Mesenchymal stem cell (in vitro differentiated cells and primary cell): ENCODE measurements at regions not wholly inside any gene's neighbourhood (a gene's known extent, or its start where the extent isn't known, plus 50 kb on each side); places are given as distances from the start of the nearest gene placed in this dataset.

Experiments
- DNase-seq: peaks from one replicate; pipeline ENCODE4 v3.0.0-alpha.2; 2013
- H2AFZ ChIP-seq: one replicate; pipeline ENCODE4 v1.6.1; 2013; ENCODE audit warnings: low read depth, mild to moderate bottlenecking, control low read depth, inconsistent platforms, low read length, moderate library complexity
- H2AK5ac ChIP-seq: 2 replicates; pipeline ENCODE4 v1.6.1; 2013; ENCODE audit warnings: low read length, moderate library complexity, mild to moderate bottlenecking, inconsistent platforms; ENCODE audit not compliant: severe bottlenecking
- H2BK120ac ChIP-seq: one replicate; pipeline ENCODE4 v1.6.1; 2013; ENCODE audit warnings: low read depth, mild to moderate bottlenecking, inconsistent platforms, low read length, moderate library complexity
- H2BK12ac ChIP-seq, 2 experiments: one replicate each; pipeline ENCODE4 v1.6.1; 2013; ENCODE audit warnings: inconsistent platforms in 2 of 2, low read length in 2 of 2, mild to moderate bottlenecking in 2 of 2, moderate library complexity in 2 of 2, control low read depth in 1 of 2
- H2BK15ac ChIP-seq: one replicate; pipeline ENCODE4 v1.6.1; 2013; ENCODE audit warnings: mild to moderate bottlenecking, low read depth, inconsistent platforms; ENCODE audit not compliant: poor library complexity, severe bottlenecking
- H2BK5ac ChIP-seq: 2 replicates; pipeline ENCODE4 v1.6.1; 2013; ENCODE audit warnings: low read depth, mild to moderate bottlenecking, low read length, control low read depth, inconsistent platforms; ENCODE audit not compliant: poor library complexity, severe bottlenecking
- H3K14ac ChIP-seq, 2 experiments: one replicate each; pipeline ENCODE4 v1.6.1; 2013; ENCODE audit warnings: inconsistent platforms in 2 of 2, low read length in 2 of 2, control low read depth in 1 of 2, mild to moderate bottlenecking in 1 of 2, moderate library complexity in 1 of 2
- H3K18ac ChIP-seq, 2 experiments: one replicate each; pipeline ENCODE4 v1.6.1; 2013; ENCODE audit warnings: inconsistent platforms in 2 of 2, low read length in 2 of 2, control low read depth in 1 of 2, low read depth in 1 of 2, mild to moderate bottlenecking in 1 of 2
- H3K23ac ChIP-seq, 2 experiments: one replicate each; pipeline ENCODE4 v1.6.1; 2013; ENCODE audit warnings: inconsistent platforms in 2 of 2, low read length in 2 of 2, mild to moderate bottlenecking in 2 of 2, moderate library complexity in 2 of 2, control low read depth in 1 of 2
- H3K27ac ChIP-seq: 2 replicates; pipeline ENCODE4 v1.5.1; 2013; ENCODE audit warnings: mild to moderate bottlenecking, moderate library complexity, low read length, control low read depth, inconsistent platforms; ENCODE audit not compliant: poor library complexity, severe bottlenecking
- H3K27me3 ChIP-seq, 2 experiments: 2 replicates each; pipeline versions ENCODE4 v1.6.1 to v1.7.0; 2013; ENCODE audit warnings: low read length in 2 of 2, mild to moderate bottlenecking in 2 of 2, moderate library complexity in 2 of 2, control low read depth in 1 of 2, inconsistent platforms in 1 of 2; ENCODE audit not compliant: control insufficient read depth in 1 of 2, insufficient read depth in 1 of 2
- H3K36me3 ChIP-seq, 2 experiments: 2 replicates each; pipeline versions ENCODE4 v1.6.1 to v1.7.0; 2013; ENCODE audit warnings: low read length in 2 of 2, control low read depth in 1 of 2, inconsistent platforms in 1 of 2, low read depth in 1 of 2, mild to moderate bottlenecking in 1 of 2; ENCODE audit not compliant: insufficient read depth in 2 of 2, control insufficient read depth in 1 of 2
- H3K4ac ChIP-seq, 2 experiments: one replicate each; pipeline ENCODE4 v1.6.1; 2013; ENCODE audit warnings: inconsistent platforms in 2 of 2, low read length in 2 of 2, mild to moderate bottlenecking in 2 of 2, moderate library complexity in 2 of 2, control low read depth in 1 of 2, low read depth in 1 of 2
- H3K4me1 ChIP-seq: 2 replicates; pipeline ENCODE4 v1.6.1; 2013; ENCODE audit warnings: low read depth, low read length, control low read depth; ENCODE audit not compliant: control insufficient read depth, insufficient read depth
- H3K4me2 ChIP-seq: 2 replicates; pipeline ENCODE4 v1.6.1; 2013; ENCODE audit warnings: low read length, mild to moderate bottlenecking, inconsistent platforms; ENCODE audit not compliant: poor library complexity, severe bottlenecking
- H3K4me3 ChIP-seq, 2 experiments: 2 replicates each; pipeline versions ENCODE4 v1.5.1 to v1.7.0; 2013; ENCODE audit warnings: low read length in 2 of 2, mild to moderate bottlenecking in 2 of 2, control low read depth in 1 of 2, low read depth in 1 of 2; ENCODE audit not compliant: insufficient read depth in 1 of 2
- H3K79me1 ChIP-seq: replicated peaks from 2 replicates; pipeline ENCODE4 v1.6.1; 2013; ENCODE audit warnings: mild to moderate bottlenecking, control low read depth, low read length, inconsistent platforms; ENCODE audit not compliant: poor library complexity, severe bottlenecking
- H3K9ac ChIP-seq: 2 replicates; pipeline ENCODE4 v1.7.0; 2013; ENCODE audit warnings: mild to moderate bottlenecking, low read length, moderate library complexity
- H3K9me3 ChIP-seq: 2 replicates; pipeline ENCODE4 v1.7.0; 2013; ENCODE audit warnings: mild to moderate bottlenecking, low read length; ENCODE audit not compliant: control insufficient read depth
- H4K8ac ChIP-seq: one replicate; pipeline ENCODE4 v1.6.1; 2013; ENCODE audit warnings: inconsistent platforms, mild to moderate bottlenecking, low read length, moderate library complexity
- H4K91ac ChIP-seq: one replicate; pipeline ENCODE4 v1.6.1; 2013; ENCODE audit warnings: mild to moderate bottlenecking, low read length, inconsistent platforms
- WGBS: methylation state at CpG from one replicate; pipeline ENCODE4 v1.1.7; 2013; ENCODE audit warnings: mixed read lengths; 5-methylcytosine and 5-hydroxymethylcytosine counted together

GRCh38 chr10:121267236-121268003 is 330.8 kb downstream of the FGFR2 start:
- H2BK120ac ChIP-seq = no peak overlapping the region
- H2BK5ac ChIP-seq = no peak overlapping the region
- peaks cover 0 to 3% of the 10 kb centered on the region in 2 experiments for H3K27me3 ChIP-seq
- no peak overlapping the region for H2BK12ac ChIP-seq
- no peak overlapping the region for H3K14ac ChIP-seq
- H3K27ac ChIP-seq = no peak overlapping the region
- H3K23ac ChIP-seq = no peak overlapping the region
- H2BK15ac ChIP-seq = no peak overlapping the region
- H4K8ac ChIP-seq = no peak overlapping the region
- no peaks in the 10 kb centered on the region for H3K9me3 ChIP-seq
- H2AK5ac ChIP-seq = no peak overlapping the region
- H3K4me2 ChIP-seq = no peak overlapping the region
- 89% methylated on average over 11 of the region's 11 CpGs for WGBS
- no peak for DNase-seq
- H3K4ac ChIP-seq = no peak overlapping the region
- H3K18ac ChIP-seq = no peak overlapping the region
- H3K36me3 ChIP-seq = no peaks in the 10 kb centered on the region
- H4K91ac ChIP-seq = no peak overlapping the region
- no peak overlapping the region for H3K4me3 ChIP-seq
- H2AFZ ChIP-seq = no peak overlapping the region
- no peak overlapping the region for H3K9ac ChIP-seq
- no peaks in the 10 kb centered on the region for H3K4me1 ChIP-seq
- no peaks in the 10 kb centered on the region for H3K79me1 ChIP-seq

- Histone ChIP-seq H3K79me1 (no peaks in the 10 kb centered on the region), H2BK12ac (no peak overlapping the region), H2BK5ac (no peak overlapping the region), H2BK120ac (no peak overlapping the region), H3K23ac (no peak overlapping the region), H3K36me3 (no peaks in the 10 kb centered on the region), H3K4ac (no peak overlapping the region), H3K4me1 (no peaks in the 10 kb centered on the region), H2BK15ac (no peak overlapping the region), H3K14ac (no peak overlapping the region), H2AK5ac (no peak overlapping the region), H4K8ac (no peak overlapping the region), H3K18ac (no peak overlapping the region), H4K91ac (no peak overlapping the region), H2AFZ (no peak overlapping the region), H3K9me3 (no peaks in the 10 kb centered on the region), H3K4me2 (no peak overlapping the region), H3K4me3 (no peak overlapping the region), H3K9ac (no peak overlapping the region), H3K27ac (no peak overlapping the region), H3K27me3 (peaks cover 0 to 3% of the 10 kb centered on the region in 2 experiments)
- 73% methylated on average over 2 of the region's 5 CpGs for WGBS
- no peak for DNase-seq
These were observed 329.9 kb downstream of the FGFR2 start for GRCh38 chr10:121268363-121268762.

- no peak for DNase-seq
- Histone ChIP-seq H3K9me3 (no peaks in the 10 kb centered on the region), H2BK5ac (no peak overlapping the region)
These were observed 329.3 kb downstream of the FGFR2 start for GRCh38 chr10:121268863-121269432.

GRCh38 chr10:121270906-121271305 is 327.3 kb downstream of the FGFR2 start:
- no peak overlapping the region for H2AK5ac ChIP-seq
- H4K8ac ChIP-seq = no peak overlapping the region
- no peak for DNase-seq

More at GRCh38 chr10:121268863-121269432, 329.3 kb downstream of the FGFR2 start:
- Histone ChIP-seq H2AFZ (no peak overlapping the region), H4K91ac (no peak overlapping the region), H3K23ac (no peak overlapping the region), H2BK12ac (no peak overlapping the region), H3K36me3 (no peaks in the 10 kb centered on the region), H4K8ac (no peak overlapping the region), H3K9ac (no peak overlapping the region), H2BK120ac (no peak overlapping the region), H3K4me3 (no peak overlapping the region), H3K4me1 (no peaks in the 10 kb centered on the region), H3K79me1 (no peaks in the 10 kb centered on the region), H3K27me3 (peaks cover 0 to 3% of the 10 kb centered on the region in 2 experiments), H2AK5ac (no peak overlapping the region), H3K27ac (no peak overlapping the region), H2BK15ac (no peak overlapping the region), H3K18ac (no peak overlapping the region), H3K14ac (no peak overlapping the region), H3K4ac (no peak overlapping the region), H3K4me2 (no peak overlapping the region)
- WGBS = 100% methylated on average over 2 of the region's 4 CpGs

More at GRCh38 chr10:121270906-121271305, 327.3 kb downstream of the FGFR2 start:
- no peak overlapping the region for H3K4ac ChIP-seq
- H2AFZ ChIP-seq = no peak overlapping the region
- H2BK120ac ChIP-seq = no peak overlapping the region
- H3K27ac ChIP-seq = no peak overlapping the region
- no peak overlapping the region for H2BK15ac ChIP-seq
- no peaks in the 10 kb centered on the region for H3K36me3 ChIP-seq
- no peak overlapping the region for H3K23ac ChIP-seq
- H3K18ac ChIP-seq = no peak overlapping the region
- H2BK5ac ChIP-seq = no peak overlapping the region
- no peak overlapping the region for H3K4me2 ChIP-seq
- H4K91ac ChIP-seq = no peak overlapping the region
- peaks cover 0 to 3% of the 10 kb centered on the region in 2 experiments for H3K27me3 ChIP-seq
- H3K4me1 ChIP-seq = no peaks in the 10 kb centered on the region
- H3K4me3 ChIP-seq = no peak overlapping the region
- H3K79me1 ChIP-seq = no peaks in the 10 kb centered on the region
- H3K14ac ChIP-seq = no peak overlapping the region
- H3K9ac ChIP-seq = no peak overlapping the region
- 80% methylated on average over 7 of the region's 7 CpGs for WGBS
- H3K9me3 ChIP-seq = no peaks in the 10 kb centered on the region
- H2BK12ac ChIP-seq = no peak overlapping the region
